CMK (cell line): ENCODE measurements at regions not wholly inside any gene's neighbourhood (a gene's known extent, or its start where the extent isn't known, plus 50 kb on each side); places are given as distances from the start of the nearest gene placed in this dataset.
"Not testable (repeated sequence)": the region's sequence is repeated elsewhere in the genome, so short reads cannot be mapped to it uniquely, and the experiment has no call there.

Source experiments
- DNase-seq: peaks from one replicate; pipeline ENCODE4 v3.0.0-alpha.2; 2010; ENCODE audit warnings: low read depth

- no peak for DNase-seq
Measured at GRCh38 chr6:159440911-159441703, 251.9 kb downstream of the SOD2 start.

GRCh38 chr6:159440349-159440748, 252.7 kb downstream of the SOD2 start:
- DNase-seq, result no peak

- no peak for DNase-seq
Measured at GRCh38 chr6:159439651-159440050, 253.4 kb downstream of the SOD2 start.

GRCh38 chr6:159438106-159438505, 254.9 kb downstream of the SOD2 start:
- DNase-seq, result no peak

GRCh38 chr6:159436581-159436980, 256.5 kb downstream of the SOD2 start:
- no peak for DNase-seq

GRCh38 chr6:159435701-159436100, 257.3 kb downstream of the SOD2 start:
- DNase-seq, result no peak

GRCh38 chr6:159434410-159434809, 258.6 kb downstream of the SOD2 start:
- no peak for DNase-seq

- DNase-seq, result no peak
Measured at GRCh38 chr6:159433550-159433949, 259.5 kb downstream of the SOD2 start.

- no peak for DNase-seq
Measured at GRCh38 chr6:159431750-159432149, 261.3 kb downstream of the SOD2 start.

GRCh38 chr6:159430323-159430722, 261.1 kb downstream of the FNDC1 start:
- DNase-seq, result no peak

- no peak for DNase-seq
Measured at GRCh38 chr6:159429433-159429832, 260.2 kb downstream of the FNDC1 start.

- no peak for DNase-seq
Measured at GRCh38 chr6:159427771-159428170, 258.6 kb downstream of the FNDC1 start.

GRCh38 chr6:159427335-159427734, 258.1 kb downstream of the FNDC1 start:
- DNase-seq, result no peak

GRCh38 chr6:159425421-159425820, 256.2 kb downstream of the FNDC1 start:
- DNase-seq, result no peak

- DNase-seq, result no peak
Measured at GRCh38 chr6:159422041-159422984, 253.1 kb downstream of the FNDC1 start.

GRCh38 chr6:159421586-159421985, 252.4 kb downstream of the FNDC1 start:
- DNase-seq, result no peak

GRCh38 chr6:159418997-159419396, 249.8 kb downstream of the FNDC1 start:
- DNase-seq, result no peak

GRCh38 chr6:159416891-159417560, 247.8 kb downstream of the FNDC1 start:
- no peak for DNase-seq

- no peak for DNase-seq
Measured at GRCh38 chr6:159415540-159415939, 246.3 kb downstream of the FNDC1 start.

- DNase-seq, result no peak
Measured at GRCh38 chr6:159414711-159415110, 245.5 kb downstream of the FNDC1 start.

GRCh38 chr6:159407211-159407780, 238.1 kb downstream of the FNDC1 start:
- DNase-seq, result not testable (repeated sequence)

GRCh38 chr6:159404296-159404695, 235.1 kb downstream of the FNDC1 start:
- DNase-seq, result no peak
